ENCODE measurements at regions not wholly inside any gene's neighbourhood (a gene's known extent, or its start where the extent isn't known, plus 50 kb on each side); places are given as distances from the start of the nearest gene placed in this dataset.
"Not testable (repeated sequence)": the region's sequence is repeated elsewhere in the genome, so short reads cannot be mapped to it uniquely, and the experiment has no call there.

DNA sequence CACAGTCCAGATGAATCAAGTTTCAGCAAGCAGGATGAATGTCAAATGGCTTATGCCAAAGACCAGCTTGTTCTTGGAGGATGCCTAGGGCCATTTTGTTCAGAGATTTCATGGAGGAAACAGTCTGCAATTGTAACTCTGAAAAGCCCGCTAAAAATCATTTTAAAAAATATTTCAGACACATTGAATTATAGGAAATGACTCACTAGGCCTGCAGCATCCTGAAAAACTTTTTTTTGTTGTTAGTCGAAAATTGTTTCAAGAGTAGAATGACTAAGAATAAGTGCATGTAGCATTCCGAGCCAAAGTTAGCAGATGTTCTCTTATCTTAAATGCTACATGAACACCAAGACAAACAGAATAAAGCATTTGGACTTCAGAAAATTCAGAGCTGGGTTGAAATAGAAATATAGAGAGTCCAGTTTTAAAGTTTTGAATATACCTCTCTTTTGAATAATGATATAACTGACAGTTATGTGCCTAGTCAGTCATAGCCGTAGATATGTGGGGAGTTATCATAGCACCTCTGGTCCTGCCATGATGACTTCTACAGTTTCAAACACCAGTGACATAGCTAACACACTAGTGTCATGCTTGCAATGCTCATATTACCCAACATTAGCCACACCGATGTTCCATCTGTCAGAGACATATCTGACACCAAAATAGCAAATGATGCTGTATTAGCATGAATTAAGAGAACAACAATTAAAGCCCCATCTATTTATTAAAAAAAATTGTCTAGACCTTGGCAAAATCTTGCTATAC, 1462.8 kb upstream of the GBE1 start:
- Mint-ChIP-seq H3K27ac (no peak overlapping the region), H3K27me3 (ENCODE audit: low read depth in 3 of 3) (no peaks in the 10 kb centered on the region), H3K4me1 (no peaks in the 10 kb centered on the region), H3K36me3 (no peaks in the 10 kb centered on the region), H3K9me3 (no peaks in the 10 kb centered on the region), H3K4me3 (no peak overlapping the region)
- DNase-seq = no peak
- intact Hi-C loops (cut with micrococcal nuclease) = no loop called here
- H2AFZ ChIP-seq (ENCODE audit: insufficient read depth, low read depth, low read length, poor library complexity, severe bottlenecking) = no peak overlapping the region
- no peaks in the 10 kb centered on the region for H3K4me1 ChIP-seq (ENCODE audit: control insufficient read depth in 1 of 2, insufficient read depth in 2 of 2, low read length in 2 of 2)
- H3K9me3 ChIP-seq (replicated peaks in 1 of 2; ENCODE audit: control insufficient read depth in 1 of 2, insufficient read depth in 1 of 2, low read length in 2 of 2) = peaks cover 0 to 3% of the 10 kb centered on the region in 2 donors
- no CpG with 5 or more reads among the region's 5 CpGs for WGBS (ENCODE audit: insufficient coverage)
- TF ChIP-seq, protein P1, sequence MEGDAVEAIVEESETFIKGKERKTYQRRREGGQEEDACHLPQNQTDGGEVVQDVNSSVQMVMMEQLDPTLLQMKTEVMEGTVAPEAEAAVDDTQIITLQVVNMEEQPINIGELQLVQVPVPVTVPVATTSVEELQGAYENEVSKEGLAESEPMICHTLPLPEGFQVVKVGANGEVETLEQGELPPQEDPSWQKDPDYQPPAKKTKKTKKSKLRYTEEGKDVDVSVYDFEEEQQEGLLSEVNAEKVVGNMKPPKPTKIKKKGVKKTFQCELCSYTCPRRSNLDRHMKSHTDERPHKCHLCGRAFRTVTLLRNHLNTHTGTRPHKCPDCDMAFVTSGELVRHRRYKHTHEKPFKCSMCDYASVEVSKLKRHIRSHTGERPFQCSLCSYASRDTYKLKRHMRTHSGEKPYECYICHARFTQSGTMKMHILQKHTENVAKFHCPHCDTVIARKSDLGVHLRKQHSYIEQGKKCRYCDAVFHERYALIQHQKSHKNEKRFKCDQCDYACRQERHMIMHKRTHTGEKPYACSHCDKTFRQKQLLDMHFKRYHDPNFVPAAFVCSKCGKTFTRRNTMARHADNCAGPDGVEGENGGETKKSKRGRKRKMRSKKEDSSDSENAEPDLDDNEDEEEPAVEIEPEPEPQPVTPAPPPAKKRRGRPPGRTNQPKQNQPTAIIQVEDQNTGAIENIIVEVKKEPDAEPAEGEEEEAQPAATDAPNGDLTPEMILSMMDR (IDR thresholded peaks at IDR 0.05) = no peak
- no peak overlapping the region for H3K4me3 ChIP-seq (replicated peaks in 1 of 3; ENCODE audit: low read depth in 2 of 3, low read length in 3 of 3)
- no peak overlapping the region for H3K4me2 ChIP-seq (replicated peaks; ENCODE audit: extremely low read depth, low read length, poor library complexity, severe bottlenecking)
- no peaks in the 10 kb centered on the region for H3K27me3 ChIP-seq (ENCODE audit: control insufficient read depth in 2 of 2, insufficient read depth in 2 of 2, low read length in 2 of 2)
- H3K79me2 ChIP-seq (ENCODE audit: insufficient read depth, low read length) = no peaks in the 10 kb centered on the region
- H4K20me1 ChIP-seq (ENCODE audit: insufficient read depth, low read length) = no peaks in the 10 kb centered on the region
- no peak overlapping the region for H3K27ac ChIP-seq (ENCODE audit: low read depth in 1 of 2, low read length in 2 of 2)
- H3K36me3 ChIP-seq (replicated peaks in 1 of 2; ENCODE audit: control insufficient read depth in 1 of 2, insufficient read depth in 2 of 2, low read length in 2 of 2) = no peaks in the 10 kb centered on the region
- H3K9ac ChIP-seq (ENCODE audit: insufficient read depth, low read length, poor library complexity, severe bottlenecking) = no peak overlapping the region

- WGBS (ENCODE audit: insufficient coverage) = 86% methylated on average over 13 of the region's 14 CpGs
- Histone ChIP-seq H3K4me3 (replicated peaks in 1 of 3; ENCODE audit: low read depth in 2 of 3, low read length in 3 of 3) (no peak overlapping the region), H3K79me2 (ENCODE audit: insufficient read depth, low read length) (no peaks in the 10 kb centered on the region), H4K20me1 (ENCODE audit: insufficient read depth, low read length) (no peaks in the 10 kb centered on the region), H3K27me3 (ENCODE audit: control insufficient read depth in 2 of 2, insufficient read depth in 2 of 2, low read length in 2 of 2) (no peaks in the 10 kb centered on the region), H3K9ac (ENCODE audit: insufficient read depth, low read length, poor library complexity, severe bottlenecking) (no peak overlapping the region), H3K27ac (ENCODE audit: low read depth in 1 of 2, low read length in 2 of 2) (no peak overlapping the region), H3K36me3 (replicated peaks in 1 of 2; ENCODE audit: control insufficient read depth in 1 of 2, insufficient read depth in 2 of 2, low read length in 2 of 2) (no peaks in the 10 kb centered on the region), H3K4me1 (ENCODE audit: control insufficient read depth in 1 of 2, insufficient read depth in 2 of 2, low read length in 2 of 2) (no peaks in the 10 kb centered on the region), H2AFZ (ENCODE audit: insufficient read depth, low read depth, low read length, poor library complexity, severe bottlenecking) (no peak overlapping the region), H3K9me3 (replicated peaks in 1 of 2; ENCODE audit: control insufficient read depth in 1 of 2, insufficient read depth in 1 of 2, low read length in 2 of 2) (peaks cover 10 to 25% of the 10 kb centered on the region in 2 donors), H3K4me2 (replicated peaks; ENCODE audit: extremely low read depth, low read length, poor library complexity, severe bottlenecking) (no peak overlapping the region)
- TF ChIP-seq, protein P1 (IDR thresholded peaks at IDR 0.05) = no peak
- Mint-ChIP-seq H3K9me3 (peaks cover 0 to 15% (median 7%) of the 10 kb centered on the region in 7 donors), H3K4me3 (no peak overlapping the region), H3K27me3 (ENCODE audit: low read depth in 3 of 3) (peaks cover 0 to 2% (median 0%) of the 10 kb centered on the region in 3 donors), H3K4me1 (no peaks in the 10 kb centered on the region), H3K27ac (no peak overlapping the region), H3K36me3 (no peaks in the 10 kb centered on the region)
- DNase-seq = no peak
- intact Hi-C loops (cut with micrococcal nuclease) = no loop called here
Measured at GRCh38 chr3:83218383-83219200, 1457.1 kb upstream of the GBE1 start.

DNA sequence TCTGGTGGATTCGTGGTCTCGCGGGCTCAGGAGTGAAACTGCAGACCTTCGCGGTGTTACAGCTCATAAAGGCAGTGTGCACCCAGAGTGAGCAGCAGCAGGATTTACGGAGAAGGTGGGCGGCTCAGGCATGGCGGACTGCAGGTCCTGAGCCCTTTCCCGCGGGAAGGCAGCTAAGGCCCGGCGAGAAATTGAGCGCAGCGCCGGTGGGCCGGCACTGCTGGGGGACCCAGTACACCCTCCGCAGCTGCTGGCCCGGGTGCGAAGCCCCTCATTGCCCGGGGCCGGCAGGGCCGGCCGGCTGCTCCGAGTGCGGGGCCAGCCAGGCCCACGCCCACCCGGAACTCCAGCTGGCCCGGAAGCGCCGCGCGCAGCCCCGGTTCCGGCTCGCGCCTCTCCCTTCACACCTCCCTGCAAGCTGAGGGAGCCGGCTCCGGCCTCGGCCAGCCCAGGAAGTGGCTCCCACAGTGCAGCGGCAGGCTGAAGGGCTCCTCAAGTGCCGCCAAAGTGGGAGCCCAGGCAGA, 1456.2 kb upstream of the GBE1 start:
- H2AFZ ChIP-seq (ENCODE audit: insufficient read depth, low read depth, low read length, poor library complexity, severe bottlenecking); H3K9ac ChIP-seq (ENCODE audit: insufficient read depth, low read length, poor library complexity, severe bottlenecking); DNase-seq; H3K4me1 ChIP-seq (ENCODE audit: control insufficient read depth in 1 of 2, insufficient read depth in 2 of 2, low read length in 2 of 2); H3K79me2 ChIP-seq (ENCODE audit: insufficient read depth, low read length); H3K36me3 ChIP-seq (replicated peaks in 1 of 2; ENCODE audit: control insufficient read depth in 1 of 2, insufficient read depth in 2 of 2, low read length in 2 of 2); H3K4me3 ChIP-seq (replicated peaks in 1 of 3; ENCODE audit: low read depth in 2 of 3, low read length in 3 of 3); H3K27me3 Mint-ChIP-seq (ENCODE audit: low read depth in 3 of 3); H3K4me3 Mint-ChIP-seq; intact Hi-C loops (cut with micrococcal nuclease); H4K20me1 ChIP-seq (ENCODE audit: insufficient read depth, low read length); H3K27ac ChIP-seq (ENCODE audit: low read depth in 1 of 2, low read length in 2 of 2); H3K27ac Mint-ChIP-seq; H3K27me3 ChIP-seq (ENCODE audit: control insufficient read depth in 2 of 2, insufficient read depth in 2 of 2, low read length in 2 of 2); H3K36me3 Mint-ChIP-seq; H3K4me2 ChIP-seq (replicated peaks; ENCODE audit: extremely low read depth, low read length, poor library complexity, severe bottlenecking); H3K4me1 Mint-ChIP-seq: not testable (repeated sequence)
- peaks cover 10 to 25% of the 10 kb centered on the region in 2 donors for H3K9me3 ChIP-seq (replicated peaks in 1 of 2; ENCODE audit: control insufficient read depth in 1 of 2, insufficient read depth in 1 of 2, low read length in 2 of 2)
- peaks cover 0 to 15% (median 7%) of the 10 kb centered on the region in 7 donors for H3K9me3 Mint-ChIP-seq
- WGBS (ENCODE audit: insufficient coverage) = 97% methylated on average over 41 of the region's 41 CpGs

Data from CD14-positive monocyte (primary cell).